ENCODE measurements at regions not wholly inside any gene's neighbourhood (a gene's known extent, or its start where the extent isn't known, plus 50 kb on each side); places are given as distances from the start of the nearest gene placed in this dataset.

DNA sequence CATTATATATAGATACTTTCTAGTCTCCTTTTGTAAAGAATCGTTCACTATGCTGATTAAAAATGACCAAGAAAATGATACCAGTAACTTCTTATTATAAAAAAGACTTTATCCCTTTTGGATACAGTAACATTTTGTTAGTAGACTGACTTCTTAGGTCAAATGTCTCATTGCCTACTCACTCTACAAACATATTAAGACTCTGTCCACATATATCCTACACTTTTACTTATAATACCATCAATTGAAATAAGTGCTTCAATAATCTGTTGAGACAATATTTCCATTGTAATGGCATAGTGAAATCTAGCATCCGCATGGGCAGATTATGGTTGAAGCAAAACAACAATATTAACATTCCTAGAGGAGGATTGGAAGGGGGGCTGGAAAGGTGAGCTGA lies 180.6 kb downstream of the ARL4A start:
- intact Hi-C loops (cut with DNase I): no loop called here
- H3K4me3 ChIP-seq: no peak overlapping the region
- H3K27me3 ChIP-seq (ENCODE audit: low read depth): no peaks in the 10 kb centered on the region
- DNase-seq: no peak
- ATAC-seq: no peak
- H3K4me1 ChIP-seq: no peaks in the 10 kb centered on the region
- no peak overlapping the region for H3K27ac ChIP-seq
- TF ChIP-seq, protein P1, sequence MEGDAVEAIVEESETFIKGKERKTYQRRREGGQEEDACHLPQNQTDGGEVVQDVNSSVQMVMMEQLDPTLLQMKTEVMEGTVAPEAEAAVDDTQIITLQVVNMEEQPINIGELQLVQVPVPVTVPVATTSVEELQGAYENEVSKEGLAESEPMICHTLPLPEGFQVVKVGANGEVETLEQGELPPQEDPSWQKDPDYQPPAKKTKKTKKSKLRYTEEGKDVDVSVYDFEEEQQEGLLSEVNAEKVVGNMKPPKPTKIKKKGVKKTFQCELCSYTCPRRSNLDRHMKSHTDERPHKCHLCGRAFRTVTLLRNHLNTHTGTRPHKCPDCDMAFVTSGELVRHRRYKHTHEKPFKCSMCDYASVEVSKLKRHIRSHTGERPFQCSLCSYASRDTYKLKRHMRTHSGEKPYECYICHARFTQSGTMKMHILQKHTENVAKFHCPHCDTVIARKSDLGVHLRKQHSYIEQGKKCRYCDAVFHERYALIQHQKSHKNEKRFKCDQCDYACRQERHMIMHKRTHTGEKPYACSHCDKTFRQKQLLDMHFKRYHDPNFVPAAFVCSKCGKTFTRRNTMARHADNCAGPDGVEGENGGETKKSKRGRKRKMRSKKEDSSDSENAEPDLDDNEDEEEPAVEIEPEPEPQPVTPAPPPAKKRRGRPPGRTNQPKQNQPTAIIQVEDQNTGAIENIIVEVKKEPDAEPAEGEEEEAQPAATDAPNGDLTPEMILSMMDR (IDR thresholded peaks at IDR 0.05): no peak
- H3K36me3 ChIP-seq: no peaks in the 10 kb centered on the region
- H3K9me3 ChIP-seq: no peaks in the 10 kb centered on the region

DNA sequence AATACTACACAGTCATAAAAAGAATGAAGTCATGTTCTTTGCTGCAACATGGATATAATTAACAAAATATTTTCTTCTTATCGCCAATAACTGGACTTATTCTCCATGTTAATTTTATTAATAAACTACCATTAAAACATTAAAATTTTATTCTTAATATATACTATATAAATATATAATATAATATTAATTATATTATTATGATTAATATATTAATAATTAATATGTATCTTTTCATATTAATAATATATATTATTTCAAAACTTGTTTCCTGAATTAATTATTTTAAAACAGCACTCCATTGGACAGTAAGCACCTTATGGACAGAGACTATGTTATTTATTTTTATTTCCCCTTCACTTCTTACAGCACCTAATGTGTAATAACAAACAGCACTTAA lies 182.8 kb downstream of the ARL4A start:
- ATAC-seq (no peak), DNase-seq (no peak)
- no peaks in the 10 kb centered on the region for H3K4me1 ChIP-seq
- H3K4me3 ChIP-seq: no peak overlapping the region
- H3K9me3 ChIP-seq: no peaks in the 10 kb centered on the region
- H3K36me3 ChIP-seq: no peaks in the 10 kb centered on the region
- intact Hi-C loops (cut with DNase I): no loop called here
- no peak overlapping the region for H3K27ac ChIP-seq
- H3K27me3 ChIP-seq (ENCODE audit: low read depth): no peaks in the 10 kb centered on the region
- TF ChIP-seq, protein P1 (IDR thresholded peaks at IDR 0.05): no peak

DNA sequence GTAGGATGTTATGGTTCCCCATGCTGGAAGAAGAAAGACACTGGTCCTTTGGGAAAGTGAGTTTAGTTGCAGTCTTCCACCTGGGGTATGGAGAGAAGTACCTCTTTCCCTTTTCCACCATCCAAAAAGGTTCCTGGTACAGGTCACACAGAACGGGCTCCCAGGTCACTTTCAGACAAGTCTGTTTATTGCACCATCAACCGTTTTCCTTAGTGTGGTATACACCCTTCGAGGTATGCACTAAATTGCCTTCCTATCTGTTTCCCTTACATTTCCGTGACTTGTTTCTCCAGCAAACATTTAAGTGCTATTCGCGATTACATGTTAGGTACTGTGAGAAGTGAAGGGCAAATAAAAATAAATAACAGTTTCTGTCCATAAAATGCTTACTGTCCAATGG lies 185.1 kb downstream of the ARL4A start:
- DNase-seq (no peak), ATAC-seq (no peak)
- H3K4me1 ChIP-seq: no peaks in the 10 kb centered on the region
- no peaks in the 10 kb centered on the region for H3K27me3 ChIP-seq (ENCODE audit: low read depth)
- no peaks in the 10 kb centered on the region for H3K36me3 ChIP-seq
- no peak overlapping the region for H3K27ac ChIP-seq
- no peaks in the 10 kb centered on the region for H3K9me3 ChIP-seq
- no peak overlapping the region for H3K4me3 ChIP-seq
- intact Hi-C loops (cut with DNase I): no loop called here
- TF ChIP-seq, protein P1 (IDR thresholded peaks at IDR 0.05): no peak

DNA sequence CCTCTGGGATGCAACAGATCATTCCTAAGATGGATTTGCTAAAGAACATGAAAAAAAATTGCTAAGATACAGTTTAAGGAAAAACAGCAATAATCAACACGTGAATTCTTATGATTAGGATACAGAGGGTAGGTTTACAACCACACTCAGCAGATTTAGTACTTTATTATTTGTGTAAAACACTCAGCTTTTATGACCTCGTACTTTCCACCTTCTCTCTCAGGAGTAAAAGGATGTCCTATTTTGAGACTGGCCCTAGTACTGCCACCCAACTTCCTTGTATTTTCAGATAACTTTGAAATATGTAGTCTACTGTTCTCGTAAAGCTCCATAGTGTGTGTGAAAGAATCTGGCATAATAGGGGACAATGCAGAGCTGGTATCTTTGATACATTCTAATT lies 186.1 kb downstream of the ARL4A start:
- TF ChIP-seq, protein P1 (IDR thresholded peaks at IDR 0.05): no peak
- Histone ChIP-seq H3K4me1 (no peaks in the 10 kb centered on the region), H3K27ac (no peak overlapping the region), H3K9me3 (no peaks in the 10 kb centered on the region), H3K4me3 (no peak overlapping the region), H3K27me3 (ENCODE audit: low read depth) (no peaks in the 10 kb centered on the region), H3K36me3 (no peaks in the 10 kb centered on the region)
- intact Hi-C loops (cut with DNase I): no loop called here
- no peak for ATAC-seq
- DNase-seq: no peak

DNA sequence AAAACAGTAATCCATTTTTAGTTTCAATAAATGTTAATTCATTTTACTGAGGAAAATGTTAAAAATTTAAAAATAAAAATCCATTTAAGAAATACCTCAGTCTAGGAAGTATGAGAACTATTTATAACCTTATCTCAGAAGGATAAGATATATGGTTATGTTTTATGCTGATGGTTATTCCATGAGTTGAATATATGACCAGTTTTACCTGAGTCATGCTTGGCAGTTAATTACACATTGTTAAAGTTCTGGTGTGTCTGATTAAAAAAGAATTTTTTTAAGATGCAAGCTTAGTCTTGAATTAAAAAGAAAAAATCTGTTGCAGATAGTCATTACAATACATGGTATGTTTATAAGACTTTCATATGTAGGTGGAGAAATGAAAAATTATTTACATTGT lies 191.7 kb downstream of the ARL4A start:
- TF ChIP-seq, protein P1 (IDR thresholded peaks at IDR 0.05): no peak
- no peaks in the 10 kb centered on the region for H3K9me3 ChIP-seq
- ATAC-seq (no peak), DNase-seq (no peak)
- H3K27ac ChIP-seq: no peak overlapping the region
- H3K27me3 ChIP-seq (ENCODE audit: low read depth): no peaks in the 10 kb centered on the region
- intact Hi-C loops (cut with DNase I): no loop called here
- H3K4me1 ChIP-seq: no peaks in the 10 kb centered on the region
- H3K4me3 ChIP-seq: no peak overlapping the region
- H3K36me3 ChIP-seq: no peaks in the 10 kb centered on the region

DNA sequence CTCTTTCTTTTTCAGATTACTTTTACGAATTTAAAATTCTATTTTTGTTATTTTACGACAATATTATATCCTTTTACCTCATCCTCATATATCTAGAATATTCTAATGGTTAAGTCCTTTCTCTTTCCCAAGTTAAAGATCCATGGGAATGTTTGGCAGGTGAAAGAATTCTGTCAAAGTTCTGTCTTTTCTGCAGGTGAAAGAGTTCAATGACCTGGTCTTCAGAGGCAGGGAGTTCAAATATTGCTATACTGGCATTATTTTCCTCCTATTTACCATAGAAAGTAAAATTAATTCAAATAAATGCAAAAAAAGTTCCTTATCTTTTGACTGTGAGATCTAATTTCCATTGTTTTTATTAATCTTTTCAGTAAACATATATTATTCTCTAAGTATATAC lies 194.3 kb downstream of the ARL4A start:
- TF ChIP-seq, protein P1 (IDR thresholded peaks at IDR 0.05): no peak
- ATAC-seq (no peak), DNase-seq (no peak)
- intact Hi-C loops (cut with DNase I): no loop called here
- H3K4me3 ChIP-seq: no peak overlapping the region
- no peaks in the 10 kb centered on the region for H3K4me1 ChIP-seq
- no peaks in the 10 kb centered on the region for H3K9me3 ChIP-seq
- H3K27ac ChIP-seq: no peak overlapping the region
- no peaks in the 10 kb centered on the region for H3K27me3 ChIP-seq (ENCODE audit: low read depth)
- no peaks in the 10 kb centered on the region for H3K36me3 ChIP-seq

Data from lower lobe of right lung (tissue), 2 donors.